Umbilical cord (tissue), 1 donor: ENCODE measurements at regions not wholly inside any gene's neighbourhood (a gene's known extent, or its start where the extent isn't known, plus 50 kb on each side); places are given as distances from the start of the nearest gene placed in this dataset.

Experiments used
- DNase-seq: peaks from one replicate; pipeline ENCODE4 v3.0.0-alpha.2; 2015; ENCODE audit warnings: low spot score

GRCh38 chr14:104423701-104424405 lies 155.7 kb upstream of the C14orf180 start:
- DNase-seq, result no peak

- peak; percentile 90 for DNase-seq
Observed at GRCh38 chr14:104424406-104425072, 155.0 kb upstream of the C14orf180 start.

- no peak for DNase-seq
Observed at GRCh38 chr14:104425171-104425681, 154.3 kb upstream of the C14orf180 start.

GRCh38 chr14:104425763-104426646 lies 153.6 kb upstream of the C14orf180 start:
- no peak for DNase-seq

GRCh38 chr14:104427131-104427851 lies 152.3 kb upstream of the C14orf180 start:
- DNase-seq, result peak; percentile 76

- no peak for DNase-seq
Observed at GRCh38 chr14:104428333-104428851, 151.2 kb upstream of the C14orf180 start.

- no peak for DNase-seq
Observed at GRCh38 chr14:104428860-104429259, 150.7 kb upstream of the C14orf180 start.

GRCh38 chr14:104429291-104429861 lies 150.2 kb upstream of the C14orf180 start:
- no peak for DNase-seq

- DNase-seq, result no peak
Observed at GRCh38 chr14:104431351-104431928, 148.1 kb upstream of the C14orf180 start.

GRCh38 chr14:104431929-104432541 lies 147.5 kb upstream of the C14orf180 start:
- DNase-seq, result no peak

- no peak for DNase-seq
Observed at GRCh38 chr14:104432611-104433231, 146.8 kb upstream of the C14orf180 start.

GRCh38 chr14:104433401-104434213 lies 146.0 kb upstream of the C14orf180 start:
- DNase-seq, result no peak

- no peak for DNase-seq
Observed at GRCh38 chr14:104434214-104435076, 145.1 kb upstream of the C14orf180 start.

- no peak for DNase-seq
Observed at GRCh38 chr14:104435147-104436046, 144.2 kb upstream of the C14orf180 start.

- peak; percentile 90 for DNase-seq
Observed at GRCh38 chr14:104436047-104436591, 143.4 kb upstream of the C14orf180 start.
